ENCODE measurements at regions not wholly inside any gene's neighbourhood (a gene's known extent, or its start where the extent isn't known, plus 50 kb on each side); places are given as distances from the start of the nearest gene placed in this dataset.

DNA sequence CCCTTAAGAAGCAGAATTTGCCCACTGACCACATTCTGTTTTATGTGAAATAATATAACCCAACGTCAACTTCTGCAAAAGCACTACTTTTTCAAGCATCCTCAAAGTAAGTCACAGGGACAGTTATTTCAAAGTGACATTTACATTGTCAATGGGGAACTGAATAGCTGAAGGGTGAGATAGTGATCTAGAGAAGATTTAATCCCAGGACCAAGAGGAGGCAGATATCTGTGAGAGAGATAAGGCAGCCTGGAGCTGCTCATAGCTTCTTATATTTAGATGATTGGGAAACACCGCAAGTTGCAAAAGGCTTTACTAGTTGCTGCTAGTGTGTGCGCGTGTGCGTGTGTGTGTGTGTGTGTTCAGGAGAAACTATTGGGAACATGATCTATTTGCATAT lies 210.4 kb upstream of the RFX3 start:
- TF ChIP-seq ZFX (IDR thresholded peaks at IDR 0.05) (no peak), EZH2 (IDR thresholded peaks at IDR 0.05) (no peak), POLR2A (IDR thresholded peaks at IDR 0.05; ENCODE audit: borderline replicate concordance, extremely low read depth, insufficient read depth, insufficient read length) (no peak), SIN3A (IDR thresholded peaks at IDR 0.05; ENCODE audit: low read depth) (no peak), SRF (IDR thresholded peaks at IDR 0.05; ENCODE audit: low read depth) (no peak), TCF7L2 (IDR thresholded peaks at IDR 0.05; ENCODE audit: borderline replicate concordance, extremely low read depth, insufficient read depth, insufficient read length) (no peak)
- TF ChIP-seq, protein P1, sequence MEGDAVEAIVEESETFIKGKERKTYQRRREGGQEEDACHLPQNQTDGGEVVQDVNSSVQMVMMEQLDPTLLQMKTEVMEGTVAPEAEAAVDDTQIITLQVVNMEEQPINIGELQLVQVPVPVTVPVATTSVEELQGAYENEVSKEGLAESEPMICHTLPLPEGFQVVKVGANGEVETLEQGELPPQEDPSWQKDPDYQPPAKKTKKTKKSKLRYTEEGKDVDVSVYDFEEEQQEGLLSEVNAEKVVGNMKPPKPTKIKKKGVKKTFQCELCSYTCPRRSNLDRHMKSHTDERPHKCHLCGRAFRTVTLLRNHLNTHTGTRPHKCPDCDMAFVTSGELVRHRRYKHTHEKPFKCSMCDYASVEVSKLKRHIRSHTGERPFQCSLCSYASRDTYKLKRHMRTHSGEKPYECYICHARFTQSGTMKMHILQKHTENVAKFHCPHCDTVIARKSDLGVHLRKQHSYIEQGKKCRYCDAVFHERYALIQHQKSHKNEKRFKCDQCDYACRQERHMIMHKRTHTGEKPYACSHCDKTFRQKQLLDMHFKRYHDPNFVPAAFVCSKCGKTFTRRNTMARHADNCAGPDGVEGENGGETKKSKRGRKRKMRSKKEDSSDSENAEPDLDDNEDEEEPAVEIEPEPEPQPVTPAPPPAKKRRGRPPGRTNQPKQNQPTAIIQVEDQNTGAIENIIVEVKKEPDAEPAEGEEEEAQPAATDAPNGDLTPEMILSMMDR (IDR thresholded peaks at IDR 0.05 in 2 of 3, conservative IDR thresholded peaks at IDR 0.05 in 1 of 3; ENCODE audit: borderline replicate concordance in 1 of 3, insufficient read depth in 1 of 3, low read depth in 2 of 3, low read length in 2 of 3): no peak
- TF ChIP-seq, protein P2, sequence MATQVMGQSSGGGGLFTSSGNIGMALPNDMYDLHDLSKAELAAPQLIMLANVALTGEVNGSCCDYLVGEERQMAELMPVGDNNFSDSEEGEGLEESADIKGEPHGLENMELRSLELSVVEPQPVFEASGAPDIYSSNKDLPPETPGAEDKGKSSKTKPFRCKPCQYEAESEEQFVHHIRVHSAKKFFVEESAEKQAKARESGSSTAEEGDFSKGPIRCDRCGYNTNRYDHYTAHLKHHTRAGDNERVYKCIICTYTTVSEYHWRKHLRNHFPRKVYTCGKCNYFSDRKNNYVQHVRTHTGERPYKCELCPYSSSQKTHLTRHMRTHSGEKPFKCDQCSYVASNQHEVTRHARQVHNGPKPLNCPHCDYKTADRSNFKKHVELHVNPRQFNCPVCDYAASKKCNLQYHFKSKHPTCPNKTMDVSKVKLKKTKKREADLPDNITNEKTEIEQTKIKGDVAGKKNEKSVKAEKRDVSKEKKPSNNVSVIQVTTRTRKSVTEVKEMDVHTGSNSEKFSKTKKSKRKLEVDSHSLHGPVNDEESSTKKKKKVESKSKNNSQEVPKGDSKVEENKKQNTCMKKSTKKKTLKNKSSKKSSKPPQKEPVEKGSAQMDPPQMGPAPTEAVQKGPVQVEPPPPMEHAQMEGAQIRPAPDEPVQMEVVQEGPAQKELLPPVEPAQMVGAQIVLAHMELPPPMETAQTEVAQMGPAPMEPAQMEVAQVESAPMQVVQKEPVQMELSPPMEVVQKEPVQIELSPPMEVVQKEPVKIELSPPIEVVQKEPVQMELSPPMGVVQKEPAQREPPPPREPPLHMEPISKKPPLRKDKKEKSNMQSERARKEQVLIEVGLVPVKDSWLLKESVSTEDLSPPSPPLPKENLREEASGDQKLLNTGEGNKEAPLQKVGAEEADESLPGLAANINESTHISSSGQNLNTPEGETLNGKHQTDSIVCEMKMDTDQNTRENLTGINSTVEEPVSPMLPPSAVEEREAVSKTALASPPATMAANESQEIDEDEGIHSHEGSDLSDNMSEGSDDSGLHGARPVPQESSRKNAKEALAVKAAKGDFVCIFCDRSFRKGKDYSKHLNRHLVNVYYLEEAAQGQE (IDR thresholded peaks at IDR 0.05; ENCODE audit: low read depth): no peak
